ENCODE measurements at regions not wholly inside any gene's neighbourhood (a gene's known extent, or its start where the extent isn't known, plus 50 kb on each side); places are given as distances from the start of the nearest gene placed in this dataset.
A peak's percentile ranks its signal among the peaks of the same experiment; 100 is the strongest.
"Not testable (repeated sequence)": the region's sequence is repeated elsewhere in the genome, so short reads cannot be mapped to it uniquely, and the experiment has no call there.

GRCh38 chr2:57693965-57694364 lies 352.6 kb upstream of the VRK2 start:
- TF ChIP-seq, protein P1, sequence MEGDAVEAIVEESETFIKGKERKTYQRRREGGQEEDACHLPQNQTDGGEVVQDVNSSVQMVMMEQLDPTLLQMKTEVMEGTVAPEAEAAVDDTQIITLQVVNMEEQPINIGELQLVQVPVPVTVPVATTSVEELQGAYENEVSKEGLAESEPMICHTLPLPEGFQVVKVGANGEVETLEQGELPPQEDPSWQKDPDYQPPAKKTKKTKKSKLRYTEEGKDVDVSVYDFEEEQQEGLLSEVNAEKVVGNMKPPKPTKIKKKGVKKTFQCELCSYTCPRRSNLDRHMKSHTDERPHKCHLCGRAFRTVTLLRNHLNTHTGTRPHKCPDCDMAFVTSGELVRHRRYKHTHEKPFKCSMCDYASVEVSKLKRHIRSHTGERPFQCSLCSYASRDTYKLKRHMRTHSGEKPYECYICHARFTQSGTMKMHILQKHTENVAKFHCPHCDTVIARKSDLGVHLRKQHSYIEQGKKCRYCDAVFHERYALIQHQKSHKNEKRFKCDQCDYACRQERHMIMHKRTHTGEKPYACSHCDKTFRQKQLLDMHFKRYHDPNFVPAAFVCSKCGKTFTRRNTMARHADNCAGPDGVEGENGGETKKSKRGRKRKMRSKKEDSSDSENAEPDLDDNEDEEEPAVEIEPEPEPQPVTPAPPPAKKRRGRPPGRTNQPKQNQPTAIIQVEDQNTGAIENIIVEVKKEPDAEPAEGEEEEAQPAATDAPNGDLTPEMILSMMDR (IDR thresholded peaks at IDR 0.05; ENCODE audit: low read depth, low read length): no peak
- H3K4me3 ChIP-seq (ENCODE audit: low read depth, low read length): no peak overlapping the region
- no peak for DNase-seq (ENCODE audit: low read depth, low spot score)
- in situ Hi-C loops (cut with HindIII; ENCODE audit: low sequenced_read_pairs): no loop called here

GRCh38 chr2:57696016-57696415 lies 350.6 kb upstream of the VRK2 start:
- in situ Hi-C loops (cut with HindIII; ENCODE audit: low sequenced_read_pairs): no loop called here
- TF ChIP-seq, protein P1 (IDR thresholded peaks at IDR 0.05; ENCODE audit: low read depth, low read length): no peak
- H3K4me3 ChIP-seq (ENCODE audit: low read depth, low read length): no peak overlapping the region
- DNase-seq (ENCODE audit: low read depth, low spot score): peak; percentile 24

DNA sequence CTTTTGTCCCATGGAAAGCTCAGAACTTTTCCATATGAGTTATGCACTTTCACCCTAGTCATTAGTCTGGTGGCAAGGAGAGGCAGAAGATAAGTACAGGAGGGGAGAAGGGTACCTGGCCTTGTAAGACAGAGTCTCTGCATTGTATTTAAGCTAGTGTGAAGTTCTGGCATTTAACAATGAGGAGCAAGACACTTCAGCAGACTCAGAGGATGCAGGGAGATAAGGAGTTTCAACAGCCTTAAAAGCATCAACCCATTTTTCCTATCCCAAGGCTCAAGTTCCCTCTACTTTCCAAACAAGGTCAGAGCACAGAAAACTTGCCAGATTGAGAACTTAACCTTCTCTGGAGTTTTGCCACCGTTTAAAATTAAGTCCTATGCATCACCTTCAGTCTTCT lies 348.2 kb upstream of the VRK2 start:
- in situ Hi-C loops (cut with HindIII; ENCODE audit: low sequenced_read_pairs): no loop called here
- no peak overlapping the region for H3K4me3 ChIP-seq (ENCODE audit: low read depth, low read length)
- no peak for DNase-seq (ENCODE audit: low read depth, low spot score)
- TF ChIP-seq, protein P1 (IDR thresholded peaks at IDR 0.05; ENCODE audit: low read depth, low read length): no peak

DNA sequence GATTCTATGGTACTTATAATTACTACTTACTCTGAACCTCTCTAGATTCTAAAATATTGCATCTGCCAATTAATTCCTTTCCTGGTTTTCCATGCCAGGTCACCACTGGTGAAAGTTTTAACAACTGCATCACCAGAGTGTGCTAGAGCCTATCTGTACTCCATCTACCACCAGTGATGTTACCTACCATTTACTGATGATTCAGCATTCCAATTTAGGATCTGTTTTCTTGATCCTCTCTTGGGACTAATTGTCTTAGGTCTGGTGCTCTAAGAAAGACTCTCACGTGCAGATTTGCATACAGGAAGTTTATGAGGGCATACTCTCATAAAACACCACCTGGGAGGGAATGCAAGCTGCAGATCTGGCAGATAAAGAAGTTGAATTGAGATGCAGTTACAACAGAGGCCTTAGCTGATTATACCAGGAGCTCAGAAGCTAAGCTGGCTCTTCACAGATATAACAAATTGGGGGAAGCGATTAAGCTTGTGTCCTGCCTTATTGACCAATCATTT lies 347.6 kb upstream of the VRK2 start:
- in situ Hi-C loops (cut with HindIII; ENCODE audit: low sequenced_read_pairs): no loop called here
- H3K4me3 ChIP-seq (ENCODE audit: low read depth, low read length): no peak overlapping the region
- no peak for DNase-seq (ENCODE audit: low read depth, low spot score)
- TF ChIP-seq, protein P1 (IDR thresholded peaks at IDR 0.05; ENCODE audit: low read depth, low read length): no peak

- H3K4me3 ChIP-seq (ENCODE audit: low read depth, low read length): no peak overlapping the region
- in situ Hi-C loops (cut with HindIII; ENCODE audit: low sequenced_read_pairs): no loop called here
- peak; percentile 59 for DNase-seq (ENCODE audit: low read depth, low spot score)
- TF ChIP-seq, protein P1 (IDR thresholded peaks at IDR 0.05; ENCODE audit: low read depth, low read length): no peak
Observed at GRCh38 chr2:57701391-57701791, 345.2 kb upstream of the VRK2 start.

GRCh38 chr2:57703407-57703806 lies 343.2 kb upstream of the VRK2 start:
- in situ Hi-C loops (cut with HindIII; ENCODE audit: low sequenced_read_pairs): no loop called here
- H3K4me3 ChIP-seq (ENCODE audit: low read depth, low read length): no peak overlapping the region
- TF ChIP-seq, protein P1 (IDR thresholded peaks at IDR 0.05; ENCODE audit: low read depth, low read length): no peak
- DNase-seq (ENCODE audit: low read depth, low spot score): no peak

DNA sequence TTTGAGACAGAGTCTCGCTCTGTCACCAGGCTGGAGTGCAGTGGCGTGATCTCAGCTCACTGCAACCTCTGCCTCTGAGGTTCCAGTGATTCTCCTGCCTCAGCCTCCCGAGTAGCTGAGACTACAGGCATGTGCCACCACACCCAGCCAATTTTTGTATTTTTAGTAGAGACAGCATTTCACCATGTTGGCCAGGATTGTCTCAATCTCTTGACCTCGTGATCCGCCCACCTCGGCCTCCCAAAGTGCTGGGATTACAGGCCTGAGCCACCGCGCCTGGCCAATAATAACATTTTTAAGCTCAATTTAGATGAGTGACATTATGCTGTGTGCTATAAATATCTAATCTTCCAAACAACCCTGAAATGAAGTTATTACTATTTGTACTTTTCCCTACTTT lies 338.8 kb upstream of the VRK2 start:
- H3K4me3 ChIP-seq (ENCODE audit: low read depth, low read length); DNase-seq (ENCODE audit: low read depth, low spot score); in situ Hi-C loops (cut with HindIII; ENCODE audit: low sequenced_read_pairs): not testable (repeated sequence)

Data from astrocyte of the spinal cord (primary cell).